ENCODE measurements at regions not wholly inside any gene's neighbourhood (a gene's known extent, or its start where the extent isn't known, plus 50 kb on each side); places are given as distances from the start of the nearest gene placed in this dataset.

GRCh38 chr4:96293806-96294205, 453.9 kb downstream of the PDHA2 start:
- no peak for DNase-seq (ENCODE audit: low read depth in 1 of 2, low spot score in 1 of 2)
- Histone ChIP-seq H3K27me3 (ENCODE audit: insufficient read depth, poor library complexity, severe bottlenecking) (no peaks in the 10 kb centered on the region), H3K27ac (replicated peaks) (no peak overlapping the region), H3K4me3 (replicated peaks; ENCODE audit: insufficient read depth, low read length) (no peak overlapping the region)
- no peak for TF ChIP-seq SPI1 (IDR thresholded peaks at IDR 0.05; ENCODE audit: borderline replicate concordance, low read depth)
- no peak for TF ChIP-seq POLR2AphosphoS5 (IDR thresholded peaks at IDR 0.05; ENCODE audit: low read depth)
- no peak for TF ChIP-seq CTCF (IDR thresholded peaks at IDR 0.05; ENCODE audit: insufficient read depth, low read length)
- TF ChIP-seq GABPA (IDR thresholded peaks at IDR 0.05; ENCODE audit: low read depth) = no peak
- TF ChIP-seq, protein P1, sequence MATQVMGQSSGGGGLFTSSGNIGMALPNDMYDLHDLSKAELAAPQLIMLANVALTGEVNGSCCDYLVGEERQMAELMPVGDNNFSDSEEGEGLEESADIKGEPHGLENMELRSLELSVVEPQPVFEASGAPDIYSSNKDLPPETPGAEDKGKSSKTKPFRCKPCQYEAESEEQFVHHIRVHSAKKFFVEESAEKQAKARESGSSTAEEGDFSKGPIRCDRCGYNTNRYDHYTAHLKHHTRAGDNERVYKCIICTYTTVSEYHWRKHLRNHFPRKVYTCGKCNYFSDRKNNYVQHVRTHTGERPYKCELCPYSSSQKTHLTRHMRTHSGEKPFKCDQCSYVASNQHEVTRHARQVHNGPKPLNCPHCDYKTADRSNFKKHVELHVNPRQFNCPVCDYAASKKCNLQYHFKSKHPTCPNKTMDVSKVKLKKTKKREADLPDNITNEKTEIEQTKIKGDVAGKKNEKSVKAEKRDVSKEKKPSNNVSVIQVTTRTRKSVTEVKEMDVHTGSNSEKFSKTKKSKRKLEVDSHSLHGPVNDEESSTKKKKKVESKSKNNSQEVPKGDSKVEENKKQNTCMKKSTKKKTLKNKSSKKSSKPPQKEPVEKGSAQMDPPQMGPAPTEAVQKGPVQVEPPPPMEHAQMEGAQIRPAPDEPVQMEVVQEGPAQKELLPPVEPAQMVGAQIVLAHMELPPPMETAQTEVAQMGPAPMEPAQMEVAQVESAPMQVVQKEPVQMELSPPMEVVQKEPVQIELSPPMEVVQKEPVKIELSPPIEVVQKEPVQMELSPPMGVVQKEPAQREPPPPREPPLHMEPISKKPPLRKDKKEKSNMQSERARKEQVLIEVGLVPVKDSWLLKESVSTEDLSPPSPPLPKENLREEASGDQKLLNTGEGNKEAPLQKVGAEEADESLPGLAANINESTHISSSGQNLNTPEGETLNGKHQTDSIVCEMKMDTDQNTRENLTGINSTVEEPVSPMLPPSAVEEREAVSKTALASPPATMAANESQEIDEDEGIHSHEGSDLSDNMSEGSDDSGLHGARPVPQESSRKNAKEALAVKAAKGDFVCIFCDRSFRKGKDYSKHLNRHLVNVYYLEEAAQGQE (IDR thresholded peaks at IDR 0.05; ENCODE audit: insufficient replicate concordance, low read depth) = no peak

GRCh38 chr4:96295143-96295741, 455.3 kb downstream of the PDHA2 start:
- H3K27me3 ChIP-seq (ENCODE audit: insufficient read depth, poor library complexity, severe bottlenecking) = no peaks in the 10 kb centered on the region
- no peak overlapping the region for H3K27ac ChIP-seq (replicated peaks)
- no peak overlapping the region for H3K4me3 ChIP-seq (replicated peaks; ENCODE audit: insufficient read depth, low read length)
- DNase-seq (ENCODE audit: low read depth in 1 of 2, low spot score in 1 of 2) = no peak
- TF ChIP-seq GABPA (IDR thresholded peaks at IDR 0.05; ENCODE audit: low read depth) = no peak
- TF ChIP-seq, protein P1 (IDR thresholded peaks at IDR 0.05; ENCODE audit: insufficient replicate concordance, low read depth) = no peak
- no peak for TF ChIP-seq CTCF (IDR thresholded peaks at IDR 0.05; ENCODE audit: insufficient read depth, low read length)
- TF ChIP-seq POLR2AphosphoS5 (IDR thresholded peaks at IDR 0.05; ENCODE audit: low read depth) = no peak
- no peak for TF ChIP-seq SPI1 (IDR thresholded peaks at IDR 0.05; ENCODE audit: borderline replicate concordance, low read depth)

GRCh38 chr4:96301715-96302114, 461.8 kb downstream of the PDHA2 start:
- no peak for DNase-seq (ENCODE audit: low read depth in 1 of 2, low spot score in 1 of 2)

More at GRCh38 chr4:96301715-96302114, 461.8 kb downstream of the PDHA2 start:
- H3K27me3 ChIP-seq (ENCODE audit: insufficient read depth, poor library complexity, severe bottlenecking) = no peaks in the 10 kb centered on the region
- H3K4me3 ChIP-seq (replicated peaks; ENCODE audit: insufficient read depth, low read length) = no peak overlapping the region
- no peak overlapping the region for H3K27ac ChIP-seq (replicated peaks)
- TF ChIP-seq GABPA (IDR thresholded peaks at IDR 0.05; ENCODE audit: low read depth) (no peak), POLR2AphosphoS5 (IDR thresholded peaks at IDR 0.05; ENCODE audit: low read depth) (no peak), CTCF (IDR thresholded peaks at IDR 0.05; ENCODE audit: insufficient read depth, low read length) (no peak), SPI1 (IDR thresholded peaks at IDR 0.05; ENCODE audit: borderline replicate concordance, low read depth) (no peak)
- TF ChIP-seq, protein P1 (IDR thresholded peaks at IDR 0.05; ENCODE audit: insufficient replicate concordance, low read depth) = no peak

All from HL-60 (cell line).